IPS DF 19.7 (cell line): ENCODE measurements at regions not wholly inside any gene's neighbourhood (a gene's known extent, or its start where the extent isn't known, plus 50 kb on each side); places are given as distances from the start of the nearest gene placed in this dataset.

Experiments
- DNase-seq: peaks from one replicate; pipeline ENCODE4 v3.0.0-alpha.2; 2013; ENCODE audit warnings: low read depth, low spot score

DNA sequence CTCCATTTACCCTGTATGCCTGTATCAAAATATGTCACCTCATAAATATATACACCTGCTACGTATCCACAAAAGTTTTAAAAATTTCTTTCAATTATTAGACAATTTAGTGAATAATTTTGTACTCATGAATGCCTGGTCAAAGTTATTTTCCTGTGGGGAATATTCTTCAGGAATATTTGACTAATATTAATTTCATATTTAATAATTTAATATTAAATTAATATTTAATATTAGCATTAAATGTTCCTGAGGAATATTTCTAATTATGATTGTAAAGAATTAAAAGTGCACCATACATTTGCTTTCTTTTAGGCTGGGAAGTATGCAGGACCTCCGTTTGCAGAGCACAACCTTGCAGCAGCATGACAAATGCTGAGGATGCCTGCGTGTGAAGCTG, 422.7 kb downstream of the C3orf38 start:
- DNase-seq: no peak

DNA sequence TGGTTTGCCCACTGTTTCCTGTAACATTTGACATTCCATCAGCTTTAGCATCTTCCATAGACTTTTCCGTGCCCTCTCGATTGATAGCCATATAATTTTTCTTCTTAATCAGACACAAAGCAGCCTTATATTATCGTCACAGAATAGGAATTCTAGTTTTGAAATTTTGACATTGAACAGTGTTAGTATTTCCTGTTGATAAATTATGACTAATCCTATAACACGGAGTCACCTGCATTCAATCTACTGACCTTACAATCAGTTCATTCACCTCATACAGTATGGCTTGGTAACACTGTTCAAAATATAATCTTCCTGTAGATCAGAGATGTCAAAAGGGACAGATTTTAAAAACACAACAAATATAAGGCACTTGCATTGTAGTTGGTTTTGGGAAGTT, 423.7 kb downstream of the C3orf38 start:
- no peak for DNase-seq

- DNase-seq: no peak
Measured at GRCh38 chr3:88574146-88574545, 424.4 kb downstream of the C3orf38 start.

- no peak for DNase-seq
Measured at GRCh38 chr3:88584451-88584850, 434.7 kb downstream of the C3orf38 start.

DNA sequence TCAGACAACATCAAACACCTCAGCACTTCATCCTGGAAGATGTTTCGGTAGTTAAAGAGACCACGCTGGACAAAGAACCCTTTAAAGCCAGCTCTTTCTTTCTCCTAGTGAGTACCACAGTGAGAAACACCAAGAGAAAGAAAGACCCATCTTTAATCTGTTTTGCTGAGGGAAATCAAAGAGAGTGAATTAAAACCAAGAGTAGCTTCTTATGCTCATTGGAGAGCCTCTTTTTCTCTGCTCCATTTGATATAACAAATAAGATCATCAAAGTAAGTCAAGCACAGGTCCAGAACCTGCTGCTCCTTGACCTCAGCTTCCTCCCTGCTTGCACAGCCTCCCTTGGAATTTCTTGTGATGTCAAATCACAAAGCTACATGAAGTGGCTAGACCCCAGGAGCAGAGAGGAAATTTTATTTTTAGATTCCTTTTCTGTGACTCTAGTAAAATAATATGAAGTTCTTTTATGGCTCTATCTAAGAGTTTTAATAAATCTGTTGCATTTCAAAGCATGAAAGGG, 436.4 kb downstream of the C3orf38 start:
- DNase-seq: no peak

GRCh38 chr3:88589138-88589537, 439.4 kb downstream of the C3orf38 start:
- no peak for DNase-seq

GRCh38 chr3:88595026-88595425, 445.3 kb downstream of the C3orf38 start:
- DNase-seq: no peak

GRCh38 chr3:88596451-88596850, 446.7 kb downstream of the C3orf38 start:
- no peak for DNase-seq

DNA sequence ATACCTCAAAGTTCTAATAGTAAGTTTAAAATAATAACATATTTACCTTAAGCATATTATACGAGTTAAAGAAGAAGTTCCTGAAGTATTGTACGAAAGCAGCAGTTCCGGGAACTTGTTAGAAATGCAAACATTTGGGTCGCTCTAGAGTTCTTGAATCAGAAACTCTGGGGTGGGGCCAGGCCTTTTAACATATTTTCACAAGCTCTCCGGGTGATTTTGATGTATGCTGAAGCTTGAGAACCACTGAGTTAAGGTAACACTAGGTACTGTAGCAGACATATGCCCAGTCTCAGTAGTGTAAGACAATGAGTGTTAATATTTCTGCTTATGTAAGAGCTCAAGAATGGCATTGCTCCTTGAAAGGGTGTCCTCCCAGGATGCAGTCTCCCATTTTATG, 461.1 kb downstream of the C3orf38 start:
- no peak for DNase-seq

GRCh38 chr3:88611826-88612326, 462.1 kb downstream of the C3orf38 start:
- no peak for DNase-seq

DNA sequence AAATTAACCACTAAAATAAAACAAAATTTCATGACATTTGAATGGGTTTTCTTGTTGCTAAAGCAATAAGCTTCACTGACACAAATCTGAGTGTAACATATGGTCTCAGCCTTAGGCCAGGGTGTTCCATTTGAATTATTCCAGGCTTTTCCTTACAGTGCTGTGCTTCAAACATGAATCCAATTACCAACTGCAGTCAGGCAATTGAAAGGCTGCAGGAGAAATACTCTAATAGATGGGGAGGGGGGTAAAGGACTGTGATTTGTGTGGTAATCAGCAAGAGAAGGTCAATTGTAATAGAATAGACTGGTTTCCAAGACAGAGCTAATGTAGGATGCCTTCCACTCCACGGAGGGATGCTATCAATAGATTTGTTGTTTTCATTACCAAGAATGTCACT, 466.7 kb downstream of the C3orf38 start:
- no peak for DNase-seq

- no peak for DNase-seq
Measured at GRCh38 chr3:88617283-88617682, 467.5 kb downstream of the C3orf38 start.

GRCh38 chr3:88618021-88618645, 468.4 kb downstream of the C3orf38 start:
- no peak for DNase-seq

DNA sequence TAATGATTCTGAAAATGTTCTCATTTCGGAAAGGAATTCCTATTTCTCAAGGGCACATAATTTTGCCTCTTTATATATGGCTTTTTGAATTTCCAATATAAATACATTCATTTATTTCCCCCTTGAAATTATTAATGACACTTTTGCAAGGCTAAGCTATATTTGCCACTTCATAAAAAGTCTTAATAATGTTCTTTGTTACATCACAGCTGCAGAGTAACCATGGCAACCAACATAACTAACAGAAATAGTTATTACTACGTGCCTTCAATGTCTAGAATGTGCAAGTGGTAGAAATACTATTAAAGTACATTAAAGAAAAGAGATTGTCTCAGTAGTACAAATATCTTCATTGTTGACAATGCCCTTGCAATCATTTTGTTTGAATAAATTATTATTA, 471.8 kb downstream of the C3orf38 start:
- no peak for DNase-seq

DNA sequence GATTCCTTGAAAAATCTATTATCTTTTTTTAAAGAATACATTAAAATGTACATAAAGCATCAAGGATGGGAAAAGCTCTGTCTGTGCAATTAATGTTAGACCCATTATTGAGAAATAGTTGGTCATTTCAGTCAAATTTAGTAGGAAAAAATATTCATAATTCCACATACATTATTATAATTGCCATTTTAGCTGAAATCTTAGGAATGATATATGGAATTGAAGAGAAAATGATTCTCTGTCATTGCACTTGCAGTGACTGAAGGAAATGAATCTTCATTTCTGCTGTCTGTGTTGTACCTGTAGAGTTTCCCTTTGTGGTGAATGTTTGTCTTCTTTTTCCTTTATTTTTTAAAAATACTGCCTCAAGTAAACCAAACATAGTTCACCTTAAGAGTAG, 473.9 kb downstream of the C3orf38 start:
- no peak for DNase-seq

DNA sequence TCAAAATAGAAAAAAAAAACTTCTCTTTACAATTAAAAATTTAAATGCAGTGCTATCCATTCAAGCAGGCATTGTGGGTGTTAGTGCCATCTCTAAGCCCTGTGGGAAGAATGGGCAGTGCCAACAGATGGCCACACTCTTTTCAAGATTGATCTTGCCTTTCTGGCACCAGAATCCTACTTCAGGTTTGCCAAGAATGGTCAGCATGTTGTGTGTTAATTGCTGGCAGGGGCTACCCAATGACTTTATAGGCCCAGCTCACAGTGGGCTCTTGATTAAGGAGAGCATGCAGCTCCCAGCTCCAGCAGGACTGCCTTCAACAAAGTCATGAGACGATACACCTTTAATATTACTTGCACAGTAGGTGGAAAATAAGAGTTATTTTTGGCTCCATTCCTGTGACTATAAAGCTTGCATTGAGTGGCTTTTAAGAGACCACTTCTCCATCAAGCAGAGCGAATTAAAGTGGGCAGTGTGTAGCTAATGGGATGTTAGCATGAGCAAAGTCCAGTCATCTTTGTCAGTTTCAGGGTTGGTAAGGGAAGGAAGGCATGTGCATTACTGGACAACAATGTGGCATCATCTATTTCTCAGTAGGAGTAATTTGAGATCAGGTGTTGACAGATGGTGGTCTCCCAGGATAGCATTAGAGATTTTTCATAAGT, 476.8 kb downstream of the C3orf38 start:
- DNase-seq: no peak

DNA sequence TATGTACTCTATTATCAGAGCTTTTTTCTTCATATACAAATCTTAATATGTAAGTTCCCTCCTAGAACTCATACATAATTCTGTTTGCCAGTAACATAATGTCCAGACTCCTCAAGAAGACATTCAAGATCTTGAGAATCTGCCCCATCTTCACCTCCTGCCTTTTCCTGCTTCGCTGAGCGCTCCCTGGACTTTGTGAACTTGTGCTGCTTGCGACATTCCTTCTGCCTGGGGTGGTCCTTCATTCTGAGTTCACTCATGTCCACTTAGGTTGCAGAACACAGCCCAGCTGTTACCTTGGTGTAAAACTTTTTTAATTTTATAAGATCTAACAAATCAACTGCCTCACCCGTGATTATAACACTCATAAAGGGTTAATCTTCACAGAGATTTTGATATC, 478.5 kb upstream of the EPHA3 start:
- no peak for DNase-seq

DNA sequence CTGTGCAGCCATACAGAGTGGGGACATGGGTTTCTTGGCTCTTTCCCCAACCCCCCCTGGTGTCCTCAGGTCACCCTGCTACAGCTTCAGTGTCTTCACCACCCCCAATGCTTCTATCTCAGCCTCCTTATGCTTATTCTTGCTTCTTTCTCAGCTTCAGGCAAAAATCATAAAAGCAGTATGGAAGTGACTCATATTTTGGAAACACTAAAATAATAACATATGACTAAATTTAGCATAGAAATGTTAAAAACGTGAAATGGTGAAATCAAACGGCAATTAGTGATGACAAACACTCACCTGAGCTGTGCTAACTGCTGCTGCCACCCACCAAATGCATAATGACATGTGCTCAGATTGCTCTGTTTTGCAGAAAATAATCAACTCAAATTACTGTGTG, 475.2 kb upstream of the EPHA3 start:
- DNase-seq: no peak

- no peak for DNase-seq
Measured at GRCh38 chr3:88640581-88640980, 466.8 kb upstream of the EPHA3 start.

DNA sequence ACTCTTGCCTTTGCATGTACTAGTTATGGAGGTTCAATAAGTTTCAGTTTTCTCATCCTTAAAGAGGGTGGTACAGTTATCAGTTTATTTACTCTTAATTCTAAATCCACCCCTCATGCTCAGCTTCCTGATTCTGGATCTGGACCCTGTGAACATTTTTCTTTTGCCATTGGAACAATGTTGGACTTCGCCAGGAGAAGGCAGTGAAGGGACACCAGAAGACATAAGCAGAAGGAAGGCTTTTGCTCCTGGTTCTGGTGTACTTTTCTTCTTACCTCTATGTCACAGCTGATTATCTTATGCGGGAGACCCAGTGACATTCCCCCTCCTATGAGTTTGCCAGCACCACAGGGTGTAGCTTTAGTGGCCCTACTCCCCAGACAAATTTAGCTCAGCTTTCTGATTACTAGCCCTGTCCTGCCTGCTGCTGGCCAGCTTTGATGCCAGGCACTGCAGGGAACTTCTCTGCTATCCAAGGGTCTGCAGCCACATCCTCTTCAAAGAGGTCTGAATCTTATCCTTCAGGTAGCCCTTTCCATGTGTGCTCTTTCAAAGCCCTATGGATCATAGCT, 466.3 kb upstream of the EPHA3 start:
- no peak for DNase-seq

- no peak for DNase-seq
Measured at GRCh38 chr3:88657459-88657858, 450.0 kb upstream of the EPHA3 start.

- DNase-seq: no peak
Measured at GRCh38 chr3:88661433-88661824, 446.0 kb upstream of the EPHA3 start.

DNA sequence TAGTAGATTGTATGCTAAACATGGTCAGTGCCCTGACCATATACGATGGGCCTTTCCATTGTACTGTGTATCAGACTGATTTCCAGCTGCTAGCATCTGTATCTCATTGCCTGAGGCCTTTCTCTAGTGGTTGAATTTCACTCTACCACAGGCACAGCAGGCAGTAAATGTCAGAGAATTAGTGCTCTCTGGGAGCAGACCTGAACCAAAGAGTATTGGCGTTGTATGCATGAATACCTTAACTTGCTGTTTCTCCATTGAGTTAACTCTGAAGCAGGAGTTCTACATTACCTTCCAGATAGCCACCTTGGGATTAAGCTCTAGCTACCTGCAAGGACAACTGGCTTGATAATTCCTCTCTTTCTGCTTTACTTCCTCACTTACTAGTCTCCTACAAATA, 439.2 kb upstream of the EPHA3 start:
- no peak for DNase-seq
